Stimulated activated CD8-positive, alpha-beta memory T cell treated with anti-CD3 and anti-CD28 coated beads, Interleukin-12 subunit alpha, Interleukin-12 subunit beta, amount 100 ng/mL, for 4 hours (primary cell): ENCODE measurements at regions not wholly inside any gene's neighbourhood (a gene's known extent, or its start where the extent isn't known, plus 50 kb on each side); places are given as distances from the start of the nearest gene placed in this dataset.
"Not testable (repeated sequence)": the region's sequence is repeated elsewhere in the genome, so short reads cannot be mapped to it uniquely, and the experiment has no call there.

Source experiments
- DNase-seq: peaks from one replicate; pipeline ENCODE4 v3.0.0-alpha.2; 2020; ENCODE audit warnings: low read depth

DNA sequence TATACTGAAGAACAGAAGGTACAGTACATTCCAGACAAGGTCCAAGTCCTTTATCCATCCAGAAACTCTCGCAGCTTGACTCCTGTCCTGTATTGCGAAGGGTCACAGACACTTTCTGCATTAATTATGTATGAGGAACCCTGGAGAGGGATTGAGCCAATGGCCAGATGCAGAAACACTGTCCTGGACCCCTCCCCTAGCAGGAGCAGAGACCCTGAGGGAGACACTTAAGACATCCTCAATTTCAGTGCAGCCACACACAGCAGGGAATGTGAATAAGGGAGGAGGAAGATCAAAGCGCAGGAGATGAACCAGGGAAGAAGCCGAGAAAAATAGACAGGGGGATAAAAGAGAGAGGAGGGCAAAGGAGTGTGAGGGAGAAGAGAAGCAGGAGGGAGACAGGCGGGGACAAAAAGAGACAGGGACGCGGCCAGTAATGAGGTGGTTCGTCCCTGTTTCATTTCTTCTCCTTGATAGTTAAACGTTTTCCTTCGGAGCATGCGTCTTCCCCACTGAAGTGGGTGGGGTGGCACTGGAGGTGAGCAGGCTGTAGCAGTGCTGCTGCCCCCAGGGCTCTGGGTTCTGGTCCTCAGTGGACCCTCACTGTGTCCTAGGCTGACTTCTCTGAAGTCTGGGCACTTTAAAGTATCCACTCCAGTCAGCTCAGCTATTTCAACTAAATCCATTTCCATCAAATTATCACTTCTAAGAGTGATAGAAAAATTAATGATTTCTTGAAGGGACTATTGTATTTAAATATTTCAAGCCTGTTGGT is 356.4 kb upstream of the NOCT start:
- DNase-seq = no peak

DNA sequence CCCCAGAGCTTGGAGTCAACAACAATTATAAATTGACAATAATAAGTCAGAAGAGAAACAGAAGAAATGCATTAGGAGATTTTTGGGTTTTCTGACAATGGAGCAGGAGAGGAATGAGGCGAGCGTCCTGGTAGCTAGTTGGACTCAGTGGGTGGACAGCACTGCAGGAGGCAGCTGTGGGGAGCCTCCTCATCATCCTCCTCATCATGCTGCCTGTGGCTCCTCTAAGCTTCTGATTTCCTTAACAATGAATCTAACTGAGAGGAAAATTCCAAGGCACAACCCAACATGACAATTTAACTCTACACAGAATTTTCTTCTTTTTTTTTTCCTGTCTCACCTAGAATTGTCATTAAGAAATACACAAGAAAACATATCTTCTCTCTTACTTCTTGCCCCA is 357.1 kb upstream of the NOCT start:
- DNase-seq = no peak

DNA sequence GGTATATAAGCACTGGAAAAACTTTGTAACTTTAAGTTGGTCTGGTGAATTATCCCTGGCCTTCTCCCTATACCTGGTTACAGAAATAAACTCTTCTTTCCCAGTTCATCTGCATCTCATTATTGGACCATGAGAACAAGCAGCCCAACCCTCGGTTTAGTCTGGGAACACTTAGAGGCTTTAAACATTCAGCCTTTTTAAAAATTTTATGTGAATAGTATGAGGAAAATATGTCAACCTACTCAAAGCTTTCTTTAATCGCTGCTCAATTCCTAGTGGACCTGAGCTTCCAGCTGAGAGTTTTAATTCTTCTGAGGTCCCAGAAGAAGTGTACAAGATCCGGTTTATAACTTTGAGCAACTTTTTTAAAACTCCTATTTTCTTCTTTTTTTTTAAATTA is 358.6 kb upstream of the NOCT start:
- DNase-seq = no peak

DNA sequence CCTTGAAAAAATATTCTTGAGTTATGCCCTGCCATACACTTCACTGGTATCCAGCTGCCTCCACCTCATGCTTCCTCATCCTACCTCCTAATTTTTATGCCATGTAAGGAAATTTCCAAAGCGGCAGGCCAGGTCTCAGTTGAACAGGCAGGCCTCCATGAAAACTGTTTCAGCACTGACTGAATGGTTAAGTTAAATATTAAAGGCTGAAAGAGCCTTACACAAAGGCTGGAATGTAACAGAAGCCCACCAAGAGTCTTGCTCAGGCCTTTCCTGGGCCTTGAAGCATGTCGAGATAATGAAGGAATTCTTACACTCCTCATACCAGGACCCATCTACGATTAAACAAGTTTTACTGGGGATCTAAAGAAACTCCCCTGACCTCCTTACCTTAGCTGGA is 359.6 kb upstream of the NOCT start:
- DNase-seq = no peak

DNA sequence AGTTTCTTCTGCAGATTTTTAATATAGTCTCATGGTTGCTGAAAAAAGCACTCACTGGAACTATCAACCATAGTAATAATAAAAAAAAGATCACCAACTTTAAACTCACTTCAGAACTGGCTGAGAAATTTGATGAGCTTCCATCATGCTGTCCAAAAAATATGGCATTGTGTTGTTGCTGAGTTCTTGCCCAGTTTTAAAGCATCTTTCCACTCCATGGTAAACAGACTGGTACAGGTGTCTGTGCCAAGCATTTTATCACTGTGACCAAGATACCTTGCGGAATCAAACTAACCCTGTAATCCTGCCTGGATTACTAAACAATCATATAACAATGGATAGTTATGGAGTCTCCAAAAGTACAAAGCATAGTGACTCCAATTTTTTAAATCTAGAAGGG is 360.3 kb upstream of the NOCT start:
- no peak for DNase-seq

DNA sequence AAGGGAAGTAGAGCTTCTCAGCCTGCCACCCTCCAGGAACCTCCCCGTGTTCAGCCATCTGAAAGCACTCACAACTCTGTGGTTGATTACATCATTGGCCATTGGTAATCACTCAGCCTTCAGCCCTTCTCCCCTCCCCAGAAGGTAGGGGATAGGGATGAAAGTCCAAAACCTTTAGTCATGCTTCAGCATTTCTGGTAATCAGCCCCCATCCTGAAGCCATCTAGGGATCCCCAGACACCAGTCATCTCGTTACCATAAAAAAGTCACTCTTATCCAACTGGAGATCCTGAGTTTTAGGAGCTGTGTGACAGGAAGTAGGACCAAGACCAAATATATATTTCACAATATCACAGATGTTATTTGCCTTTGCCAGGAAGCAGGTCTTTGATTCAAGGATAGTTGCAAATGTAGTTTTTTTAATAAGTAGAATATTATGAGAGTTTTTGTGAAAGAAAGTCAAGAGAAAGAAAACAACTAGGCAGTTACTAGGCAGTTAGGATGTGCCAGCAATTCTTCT is 364.6 kb upstream of the NOCT start:
- no peak for DNase-seq

DNA sequence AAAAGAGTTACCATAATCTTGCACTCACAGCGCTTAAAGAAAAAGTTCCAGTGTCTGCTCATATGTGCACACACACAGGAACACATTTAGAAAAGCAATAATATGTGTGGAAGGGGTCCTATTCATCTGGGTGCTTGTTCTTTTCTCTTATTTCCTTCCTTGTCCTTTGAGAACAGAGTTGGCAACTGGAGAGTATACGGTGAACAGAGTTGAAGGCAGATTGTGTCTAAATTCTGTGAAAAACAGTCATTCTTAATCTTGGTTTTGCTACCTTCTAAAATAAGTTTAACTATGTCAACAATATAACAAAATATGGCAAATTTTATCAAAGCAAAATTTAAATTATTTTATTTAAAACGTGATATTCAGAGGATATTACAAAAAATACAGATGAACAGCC is 365.1 kb upstream of the NOCT start:
- no peak for DNase-seq

DNA sequence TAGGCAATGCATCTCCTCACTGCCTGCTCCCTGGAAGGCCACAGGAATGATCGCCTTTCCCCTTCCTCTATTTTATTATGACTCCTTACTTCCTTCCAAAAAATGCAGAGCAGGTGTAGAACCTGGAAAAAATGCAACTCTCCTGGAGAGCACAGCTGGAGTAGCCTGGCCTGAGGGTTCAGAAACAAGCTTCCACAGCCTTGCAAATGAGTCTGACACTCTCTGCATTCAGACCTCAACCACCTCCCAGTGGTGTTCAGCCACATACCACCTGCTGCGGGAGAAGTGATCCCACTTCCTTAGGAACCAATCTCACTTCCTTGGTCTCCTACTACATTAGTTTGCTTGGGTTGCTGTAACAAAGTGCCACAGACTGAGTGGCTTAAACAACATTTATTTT is 368.1 kb upstream of the NOCT start:
- no peak for DNase-seq

DNA sequence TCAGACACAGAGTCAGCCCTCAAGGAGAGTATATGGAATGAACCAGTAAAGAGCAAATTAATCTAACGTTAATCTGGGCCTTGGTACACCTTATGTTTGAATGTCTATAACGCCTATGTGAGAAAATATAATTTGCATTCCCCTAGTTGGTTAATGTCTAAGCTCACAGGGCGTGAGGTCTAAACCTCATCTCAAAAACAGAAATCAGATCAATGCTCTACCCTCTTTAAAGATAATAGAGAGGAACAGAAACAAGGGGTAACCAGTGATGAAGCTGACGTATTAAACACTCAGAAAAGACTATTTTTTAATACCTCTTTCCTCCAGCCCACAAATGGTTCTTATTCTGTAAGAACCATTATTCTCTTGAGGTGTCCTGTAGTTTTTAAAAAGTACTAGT is 369.2 kb upstream of the NOCT start:
- DNase-seq = no peak

DNA sequence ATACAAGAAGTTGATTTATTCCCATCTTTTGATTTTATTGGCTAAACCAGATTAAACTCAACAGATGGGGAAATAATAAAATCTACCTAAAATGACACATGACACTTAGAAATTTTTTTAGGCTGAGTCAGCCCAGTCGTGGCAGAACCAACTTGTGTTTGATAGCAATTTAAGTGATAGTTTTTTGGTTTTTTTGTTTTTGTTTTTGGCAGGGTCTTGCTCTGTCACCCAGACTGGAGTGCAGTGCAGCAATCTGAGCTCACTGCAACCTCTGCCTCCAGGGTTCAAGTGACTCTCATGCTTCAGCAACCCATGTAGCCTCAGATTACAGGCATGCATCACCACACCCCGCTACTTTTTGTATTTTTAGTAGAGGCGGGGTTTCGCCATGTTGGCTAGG is 370.3 kb upstream of the NOCT start:
- no peak for DNase-seq

DNA sequence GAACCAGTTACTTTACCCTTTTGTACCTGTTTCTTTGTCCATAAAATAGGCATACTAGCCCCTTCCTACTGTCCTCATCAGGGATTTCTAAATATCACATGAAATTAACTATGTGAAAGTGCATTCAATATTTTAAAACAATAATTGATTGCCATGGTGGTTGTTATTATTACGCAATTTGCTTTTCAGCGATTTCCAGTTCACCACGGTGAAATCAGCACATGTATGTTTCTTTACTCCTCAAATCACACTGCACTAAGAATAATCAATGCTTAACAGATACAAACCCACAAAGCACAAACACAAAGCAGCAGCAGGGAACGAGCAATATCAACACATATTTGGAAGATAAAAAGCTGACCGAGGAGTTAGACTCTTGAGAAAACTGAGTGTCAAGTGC is 371.3 kb upstream of the NOCT start:
- no peak for DNase-seq

DNA sequence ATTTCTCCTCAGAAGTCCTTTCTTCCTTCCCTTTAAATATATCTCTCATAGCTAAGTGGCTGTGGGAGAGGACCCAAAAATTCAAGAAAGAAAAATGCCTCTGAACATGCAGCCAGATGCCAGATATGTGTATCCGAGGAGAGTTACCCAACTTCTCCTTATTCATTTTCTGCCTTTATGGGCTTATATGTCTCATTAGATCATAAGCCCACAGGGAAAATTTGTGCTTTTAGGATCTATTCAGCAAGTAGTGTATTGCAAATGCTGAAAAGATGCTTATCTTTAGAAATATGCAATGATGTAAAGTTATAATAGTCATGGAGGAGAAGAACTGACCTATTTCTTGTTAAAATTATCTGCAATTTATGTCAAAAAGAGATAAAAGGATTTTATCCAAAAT is 371.8 kb upstream of the NOCT start:
- DNase-seq = no peak

DNA sequence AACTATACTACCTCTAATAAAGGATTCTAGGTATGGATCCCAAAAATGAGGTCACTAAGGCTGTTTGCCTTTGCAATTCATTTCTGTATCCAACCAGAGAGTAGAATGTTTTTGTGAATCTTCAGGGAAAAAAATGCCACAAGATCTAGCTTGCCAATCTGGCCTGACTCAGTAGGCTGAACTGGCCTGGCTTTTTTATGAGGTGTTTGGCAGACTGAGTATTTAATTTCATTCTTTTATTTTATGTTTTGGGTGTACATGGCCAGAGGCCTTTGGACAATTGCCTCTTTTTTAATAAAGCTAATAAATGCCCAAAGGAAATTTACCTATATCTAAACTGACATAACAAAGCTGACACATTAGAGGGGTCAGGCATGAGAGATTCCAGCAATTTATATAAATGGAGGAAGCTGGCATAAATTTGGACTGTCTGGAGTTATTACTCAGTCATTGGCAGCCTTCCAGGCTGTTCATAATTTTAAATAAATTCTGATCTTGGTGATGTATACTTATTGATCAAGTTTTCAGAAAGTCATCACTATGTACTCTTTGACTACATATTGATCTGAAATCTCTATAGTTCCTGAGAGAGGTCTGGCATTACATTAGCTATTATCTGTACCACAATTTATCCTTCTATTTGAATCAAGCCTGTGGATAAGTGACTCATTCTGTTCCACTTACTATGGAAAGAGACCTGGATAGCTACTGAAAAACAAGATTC is 376.4 kb upstream of the NOCT start:
- DNase-seq = no peak

DNA sequence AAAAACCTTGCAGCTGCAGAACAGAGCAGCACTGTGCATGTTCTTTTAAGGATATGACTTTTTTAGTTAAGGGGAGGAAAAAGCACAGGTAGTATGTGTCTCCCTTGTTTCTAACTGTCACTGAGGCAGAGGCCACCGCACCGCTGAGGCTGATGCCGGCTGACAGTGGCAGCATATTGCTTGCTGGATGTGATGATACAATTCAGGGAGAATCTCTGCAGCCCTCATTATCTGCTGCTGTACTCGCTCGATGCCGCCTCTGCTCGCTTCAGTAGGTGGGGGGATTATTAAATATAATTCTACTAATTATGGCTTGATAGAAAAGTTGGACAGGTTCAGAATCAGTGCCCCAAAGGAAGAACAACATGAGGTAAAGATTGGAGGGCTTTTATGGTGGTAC is 378.8 kb upstream of the NOCT start:
- no peak for DNase-seq

DNA sequence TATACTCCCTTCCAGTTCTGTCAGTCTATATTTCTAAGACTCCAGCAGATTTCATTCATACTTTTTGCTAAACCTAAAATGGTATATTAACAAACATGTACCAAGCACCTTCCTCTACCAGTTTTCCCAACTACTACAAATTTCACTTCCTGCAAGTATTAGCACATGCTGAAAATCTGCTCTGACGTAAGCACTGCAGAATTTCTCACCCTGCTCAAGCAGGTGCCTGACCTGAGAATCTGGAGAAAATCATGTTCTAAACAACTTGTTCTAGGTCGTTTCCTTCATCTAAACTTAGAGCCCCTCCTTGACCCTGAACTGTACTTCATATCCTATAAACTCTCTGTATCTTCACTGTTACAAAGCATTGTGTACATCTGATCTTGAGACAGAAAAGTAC is 380.7 kb upstream of the NOCT start:
- no peak for DNase-seq

DNA sequence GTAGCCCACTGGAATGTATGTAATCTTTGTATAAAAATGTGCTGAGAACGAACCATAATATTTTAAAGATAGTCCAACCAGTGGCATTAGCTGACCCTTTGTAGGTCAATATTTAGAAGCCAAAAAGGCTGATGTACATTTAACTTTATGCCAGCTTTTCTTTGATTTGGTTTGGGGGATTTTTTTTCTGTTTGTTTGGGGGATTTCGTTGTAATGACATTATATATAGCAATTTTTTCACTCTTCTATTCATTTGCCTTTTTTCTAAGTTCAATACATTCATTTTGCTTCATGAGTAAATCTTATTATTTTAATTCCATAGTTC is 382.0 kb upstream of the NOCT start:
- DNase-seq = no peak

DNA sequence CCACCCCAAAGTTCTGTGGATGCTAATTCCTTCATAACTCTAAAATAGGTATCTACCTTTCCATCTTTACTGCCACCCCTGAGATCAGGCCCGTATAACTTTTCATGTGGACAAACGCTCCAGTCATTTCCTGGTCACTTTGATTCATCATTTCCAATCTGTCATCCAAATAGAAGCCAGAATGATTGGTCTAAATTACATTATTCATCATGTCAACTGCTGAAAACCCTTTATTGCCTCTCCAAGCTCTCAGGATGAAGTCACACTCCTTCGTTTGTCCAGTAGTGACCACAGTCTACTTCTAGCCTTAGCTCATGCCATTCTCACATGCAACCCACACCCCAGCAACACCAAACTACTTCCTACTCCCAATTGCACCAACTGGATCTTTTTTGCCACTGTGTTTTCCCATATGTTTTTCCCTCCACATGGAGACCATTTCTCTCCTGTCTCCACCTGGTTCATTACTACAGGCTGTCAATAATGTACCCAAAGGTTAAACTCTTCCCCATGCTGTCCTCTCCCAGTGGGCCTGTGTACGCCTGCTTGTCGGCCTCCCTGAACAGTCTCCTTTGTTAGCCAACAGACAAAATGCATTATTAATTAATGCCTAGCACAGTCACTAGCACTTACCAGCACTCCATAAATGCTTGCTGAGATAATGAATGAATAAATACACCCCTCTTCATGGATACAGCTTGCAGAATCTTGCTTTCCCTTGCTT is 382.6 kb upstream of the NOCT start:
- no peak for DNase-seq

DNA sequence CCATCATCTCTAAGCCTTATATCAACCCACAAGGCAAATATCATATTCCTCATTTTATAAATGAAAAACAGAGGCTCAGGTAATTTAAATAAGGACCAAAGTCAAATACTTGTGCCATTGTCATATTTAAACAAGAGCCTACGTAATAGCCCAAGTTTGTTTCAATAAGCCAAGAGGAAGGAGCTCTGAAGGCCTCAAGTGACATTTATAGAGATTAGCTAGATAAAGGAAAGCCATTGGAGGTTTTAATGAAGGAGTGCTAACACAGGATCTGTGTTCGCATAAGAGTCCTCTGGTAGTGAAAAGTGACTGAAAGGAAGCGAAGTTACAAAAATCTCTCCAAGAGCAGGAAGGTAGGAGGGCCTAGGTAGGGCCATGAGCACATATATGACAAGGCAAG is 384.9 kb upstream of the NOCT start:
- no peak for DNase-seq

DNA sequence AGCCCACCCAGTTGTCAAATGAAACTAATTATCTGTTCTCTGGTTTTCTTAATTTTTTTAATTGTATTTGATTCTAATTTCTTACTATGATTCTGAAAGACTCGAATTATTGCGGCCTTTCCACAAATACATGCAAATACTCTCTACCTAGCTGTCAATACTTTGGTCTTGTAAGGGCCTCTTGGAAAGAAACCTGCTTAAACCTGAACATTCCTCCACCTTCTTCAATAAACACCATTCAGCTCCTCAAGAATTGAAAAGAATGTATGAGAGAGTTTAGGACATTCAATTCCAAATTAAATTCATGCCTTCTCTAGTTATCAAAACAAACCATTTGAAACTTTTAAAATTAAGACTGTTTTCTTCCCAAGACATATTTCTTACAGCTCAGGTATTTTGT is 385.9 kb upstream of the NOCT start:
- no peak for DNase-seq

DNA sequence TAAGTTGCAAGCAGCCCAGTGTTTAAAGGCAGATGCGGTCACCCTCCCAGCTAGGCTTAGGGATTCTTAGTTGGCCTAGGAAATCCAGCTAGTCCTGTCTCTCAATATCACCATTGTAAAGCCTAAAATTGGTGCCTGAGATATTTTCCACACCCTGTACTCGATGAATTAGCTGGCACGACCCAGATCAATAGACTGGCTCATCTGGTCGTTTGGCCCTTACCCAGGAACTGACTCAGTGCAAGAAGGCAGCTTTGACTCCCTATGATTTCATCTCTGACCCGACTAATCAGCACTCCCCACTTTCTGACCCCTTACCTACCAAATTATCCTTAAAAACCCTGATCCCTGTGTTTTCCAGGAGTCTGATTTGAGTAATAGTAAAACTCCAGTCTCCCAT is 384.9 kb upstream of the SLC7A11 start:
- no peak for DNase-seq

DNA sequence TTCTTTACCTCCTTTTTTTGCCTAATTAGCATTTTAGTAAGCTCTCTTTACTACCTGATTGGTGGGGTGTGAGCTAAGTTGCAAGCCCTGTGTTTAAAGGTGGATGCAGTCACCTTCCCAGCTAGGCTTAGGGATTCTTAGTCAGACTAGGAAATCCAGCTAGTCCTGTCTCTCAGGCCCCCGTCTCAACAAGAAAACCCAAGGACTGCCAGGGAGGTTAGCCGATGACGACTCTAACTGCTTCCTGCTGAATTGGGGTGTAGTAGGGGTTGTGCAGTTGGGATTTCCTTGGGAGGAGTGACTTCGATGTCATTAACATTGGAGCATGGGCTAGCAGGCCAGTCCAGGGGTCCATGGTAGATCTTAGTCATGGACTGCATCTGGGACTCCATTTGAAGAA is 380.2 kb upstream of the SLC7A11 start:
- not testable (repeated sequence) for DNase-seq

DNA sequence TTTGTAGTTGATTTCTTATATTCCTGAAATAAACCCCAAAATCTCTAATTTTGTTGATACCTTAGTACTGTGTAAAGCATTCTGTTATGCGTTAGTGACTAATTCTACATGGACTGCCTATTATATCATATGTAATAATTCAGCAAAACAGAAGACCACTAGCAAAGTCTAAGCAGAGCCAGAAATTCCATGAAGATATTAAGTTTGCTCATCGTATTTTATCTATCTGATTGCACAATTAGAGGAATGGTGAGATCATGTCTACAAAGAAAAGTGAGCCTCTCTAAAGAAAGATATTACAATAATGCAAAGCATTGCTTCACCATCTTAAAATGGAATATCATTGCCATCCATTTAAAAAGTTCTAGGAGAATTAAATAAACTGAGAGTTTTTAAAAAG is 374.6 kb upstream of the SLC7A11 start:
- DNase-seq = no peak
